ENCODE measurements at regions not wholly inside any gene's neighbourhood (a gene's known extent, or its start where the extent isn't known, plus 50 kb on each side); places are given as distances from the start of the nearest gene placed in this dataset.

DNA sequence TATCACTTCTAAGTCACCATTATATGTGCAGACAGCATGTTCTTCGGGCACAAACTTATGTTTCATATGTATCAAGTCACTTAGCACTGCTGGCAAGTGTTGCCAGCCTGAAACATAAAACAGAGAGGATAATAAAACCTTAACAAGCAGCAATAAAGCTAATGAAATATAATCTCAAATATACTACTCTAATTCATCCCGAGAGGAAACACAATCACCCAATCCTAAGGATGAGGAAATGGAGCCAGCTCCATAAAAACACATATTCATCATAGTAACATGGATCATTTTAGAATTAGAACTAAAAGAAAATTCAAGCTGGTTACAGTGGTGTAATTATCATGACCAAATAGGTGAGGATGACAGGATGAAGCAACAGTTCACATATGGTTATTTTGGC, 1072.7 kb downstream of the EPHA3 start:
- TF ChIP-seq, protein P1, sequence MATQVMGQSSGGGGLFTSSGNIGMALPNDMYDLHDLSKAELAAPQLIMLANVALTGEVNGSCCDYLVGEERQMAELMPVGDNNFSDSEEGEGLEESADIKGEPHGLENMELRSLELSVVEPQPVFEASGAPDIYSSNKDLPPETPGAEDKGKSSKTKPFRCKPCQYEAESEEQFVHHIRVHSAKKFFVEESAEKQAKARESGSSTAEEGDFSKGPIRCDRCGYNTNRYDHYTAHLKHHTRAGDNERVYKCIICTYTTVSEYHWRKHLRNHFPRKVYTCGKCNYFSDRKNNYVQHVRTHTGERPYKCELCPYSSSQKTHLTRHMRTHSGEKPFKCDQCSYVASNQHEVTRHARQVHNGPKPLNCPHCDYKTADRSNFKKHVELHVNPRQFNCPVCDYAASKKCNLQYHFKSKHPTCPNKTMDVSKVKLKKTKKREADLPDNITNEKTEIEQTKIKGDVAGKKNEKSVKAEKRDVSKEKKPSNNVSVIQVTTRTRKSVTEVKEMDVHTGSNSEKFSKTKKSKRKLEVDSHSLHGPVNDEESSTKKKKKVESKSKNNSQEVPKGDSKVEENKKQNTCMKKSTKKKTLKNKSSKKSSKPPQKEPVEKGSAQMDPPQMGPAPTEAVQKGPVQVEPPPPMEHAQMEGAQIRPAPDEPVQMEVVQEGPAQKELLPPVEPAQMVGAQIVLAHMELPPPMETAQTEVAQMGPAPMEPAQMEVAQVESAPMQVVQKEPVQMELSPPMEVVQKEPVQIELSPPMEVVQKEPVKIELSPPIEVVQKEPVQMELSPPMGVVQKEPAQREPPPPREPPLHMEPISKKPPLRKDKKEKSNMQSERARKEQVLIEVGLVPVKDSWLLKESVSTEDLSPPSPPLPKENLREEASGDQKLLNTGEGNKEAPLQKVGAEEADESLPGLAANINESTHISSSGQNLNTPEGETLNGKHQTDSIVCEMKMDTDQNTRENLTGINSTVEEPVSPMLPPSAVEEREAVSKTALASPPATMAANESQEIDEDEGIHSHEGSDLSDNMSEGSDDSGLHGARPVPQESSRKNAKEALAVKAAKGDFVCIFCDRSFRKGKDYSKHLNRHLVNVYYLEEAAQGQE (IDR thresholded peaks at IDR 0.05), result no peak
- no peak for TF ChIP-seq RAD21 (IDR thresholded peaks at IDR 0.05)
